Amniotic epithelial cell (primary cell): ENCODE measurements at regions not wholly inside any gene's neighbourhood (a gene's known extent, or its start where the extent isn't known, plus 50 kb on each side); places are given as distances from the start of the nearest gene placed in this dataset.
"Not testable (repeated sequence)": the region's sequence is repeated elsewhere in the genome, so short reads cannot be mapped to it uniquely, and the experiment has no call there.

Experiments used
- DNase-seq: peaks from one replicate; pipeline ENCODE4 v3.0.0-alpha.2; 2010; ENCODE audit warnings: low read depth

- DNase-seq, result no peak
Observed at GRCh38 chr22:27064386-27064785, 407.0 kb downstream of the MIAT start.

GRCh38 chr22:27065279-27065678 is 407.9 kb downstream of the MIAT start:
- no peak for DNase-seq

GRCh38 chr22:27066856-27067255 is 409.5 kb downstream of the MIAT start:
- DNase-seq, result no peak

DNA sequence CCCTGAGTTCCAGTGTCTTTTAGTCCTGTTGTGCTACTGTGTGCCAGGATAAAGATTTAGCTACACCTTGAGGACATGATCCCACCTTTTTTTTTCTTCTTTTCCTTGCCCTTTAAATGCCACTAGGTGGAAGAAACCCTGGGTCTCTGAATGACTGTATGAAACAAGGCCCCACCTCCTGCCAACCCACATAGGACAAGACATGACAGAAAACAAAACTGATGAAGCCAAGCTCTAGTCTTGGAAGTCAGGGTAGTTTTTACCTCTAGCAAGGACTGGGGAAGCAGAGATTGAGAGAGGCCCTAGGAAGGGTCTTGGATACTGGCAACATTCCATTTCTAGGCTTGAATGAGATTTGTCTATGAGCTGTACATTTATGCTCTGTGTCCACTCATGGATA is 410.7 kb downstream of the MIAT start:
- DNase-seq, result no peak

- no peak for DNase-seq
Observed at GRCh38 chr22:27070594-27070993, 413.2 kb downstream of the MIAT start.

DNA sequence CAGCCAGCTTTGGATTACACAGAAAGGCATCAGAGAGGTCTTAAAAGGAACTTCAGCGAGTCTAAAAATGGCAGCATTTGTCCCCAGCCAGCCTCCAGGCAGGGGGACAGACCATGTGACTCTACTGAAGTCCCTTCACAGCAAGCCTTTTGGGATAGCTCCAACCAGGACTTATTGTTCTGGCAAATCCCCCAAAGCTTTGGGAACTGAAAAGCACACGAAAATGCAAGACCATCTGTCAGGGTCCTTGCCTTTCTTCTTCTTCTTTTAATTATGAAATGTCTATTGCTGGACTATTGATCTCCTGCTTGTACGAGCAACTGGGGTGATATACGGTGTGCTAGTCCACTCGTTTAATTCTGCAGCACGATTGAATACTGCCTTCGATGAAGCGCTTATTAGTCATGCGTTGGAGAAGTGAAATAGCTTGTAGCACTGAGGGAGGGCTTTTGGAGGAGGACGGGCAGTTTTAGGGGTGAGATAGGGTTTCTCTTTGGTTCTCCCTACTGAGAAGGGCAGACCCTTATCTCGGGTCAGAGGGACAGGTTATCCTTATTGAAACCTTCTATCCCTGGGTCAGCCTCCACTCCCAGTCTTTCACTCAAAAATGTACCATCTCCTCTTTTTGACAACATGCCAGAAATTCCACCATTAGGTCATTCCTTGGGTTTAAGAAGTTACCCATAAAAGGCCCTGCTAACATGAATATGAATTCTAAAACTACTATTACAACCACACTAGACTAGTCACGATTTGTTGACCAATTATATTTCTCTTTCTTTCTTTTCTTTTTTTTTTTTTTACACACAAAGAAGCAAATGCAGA is 416.4 kb downstream of the MIAT start:
- peak; percentile 5 for DNase-seq

DNA sequence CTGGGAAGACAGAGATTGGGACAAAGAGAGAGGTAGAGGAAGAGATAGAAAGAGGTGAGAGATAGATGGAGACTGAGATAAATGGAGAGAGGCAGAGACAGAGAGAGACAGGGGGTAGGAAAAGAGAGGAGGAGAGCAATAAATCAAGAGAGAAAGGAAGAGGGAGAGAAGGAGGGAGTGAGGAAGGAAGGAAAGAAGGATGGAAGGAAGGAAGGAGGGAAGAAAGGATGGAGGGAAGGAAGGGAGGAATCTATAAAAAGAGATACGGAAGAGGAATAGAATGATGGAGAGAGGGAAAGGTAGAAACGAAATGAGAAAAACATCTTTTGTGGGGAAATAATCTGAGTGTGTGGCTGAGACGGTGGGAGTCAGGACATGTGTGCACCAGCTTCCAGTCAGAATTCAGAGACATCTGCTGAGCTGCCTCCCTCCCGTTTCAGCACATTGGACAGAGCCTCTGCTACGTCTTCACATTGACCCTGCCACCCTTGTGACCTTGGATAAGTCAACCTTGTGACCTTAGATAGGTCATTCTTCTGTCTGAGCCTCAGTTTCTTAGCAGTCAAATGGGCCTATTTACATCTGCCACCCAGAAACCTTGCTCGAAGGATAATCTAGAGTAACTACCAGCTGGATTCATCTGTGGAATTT is 417.8 kb downstream of the MIAT start:
- DNase-seq, result peak; percentile 23

DNA sequence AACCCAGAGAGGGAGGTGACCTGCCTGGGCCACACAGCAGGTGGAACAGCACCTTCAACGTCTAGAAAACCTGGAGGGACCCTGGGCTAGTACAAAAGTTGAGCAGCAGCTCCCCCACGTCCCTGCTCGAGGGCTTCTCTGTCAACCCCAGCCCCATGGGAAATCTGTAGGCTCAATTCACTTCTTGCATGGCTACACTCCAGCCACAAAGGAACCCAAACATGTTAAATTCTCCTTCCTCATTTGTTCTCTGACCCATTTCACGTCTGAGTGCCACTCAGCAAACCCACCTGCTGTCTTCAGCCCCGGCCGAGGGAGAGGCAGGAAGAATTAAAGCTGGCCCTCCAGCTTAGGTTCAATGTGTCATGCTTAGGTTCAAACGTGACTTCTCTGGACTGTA is 418.5 kb downstream of the MIAT start:
- no peak for DNase-seq

DNA sequence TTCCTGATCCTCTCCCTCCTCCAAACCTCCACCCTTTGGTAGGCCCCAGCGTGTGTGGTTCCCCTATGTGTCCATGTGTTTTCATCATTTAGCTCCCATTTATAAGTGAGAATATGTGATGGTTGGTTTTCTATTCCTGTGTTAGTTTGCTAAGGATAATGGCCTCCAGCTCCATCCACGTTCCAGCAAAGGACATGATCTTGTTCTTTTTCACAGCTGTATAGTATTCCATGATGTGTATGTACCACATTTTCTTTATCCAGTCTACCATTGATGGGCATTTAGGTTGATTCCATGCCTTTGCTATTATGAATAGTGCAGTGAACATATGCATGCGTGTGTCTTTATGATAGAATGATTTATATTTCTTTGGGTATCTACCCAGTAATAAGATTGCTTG is 420.7 kb downstream of the MIAT start:
- DNase-seq, result not testable (repeated sequence)

GRCh38 chr22:27080036-27080578 is 422.7 kb downstream of the MIAT start:
- no peak for DNase-seq

- DNase-seq, result no peak
Observed at GRCh38 chr22:27080863-27081262, 423.5 kb downstream of the MIAT start.

DNA sequence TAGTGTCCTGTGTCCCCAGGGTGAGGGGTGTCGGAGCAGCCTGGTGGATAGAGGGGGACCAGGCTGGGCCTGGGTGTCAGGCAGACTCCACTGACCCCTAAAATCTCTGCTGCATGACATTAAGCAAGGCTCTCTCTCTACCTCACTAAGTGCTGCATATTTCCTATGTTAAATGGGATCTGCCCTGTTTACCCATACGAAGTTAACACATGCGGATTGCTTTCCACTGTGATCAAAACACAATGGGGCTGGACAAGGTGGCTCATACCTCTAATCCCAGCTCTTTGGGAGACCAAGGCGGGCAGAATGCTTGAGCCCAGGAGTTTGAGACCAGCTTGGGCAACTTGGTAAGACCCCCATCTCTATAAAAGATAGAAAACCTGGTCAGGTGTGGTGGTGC is 426.2 kb downstream of the MIAT start:
- no peak for DNase-seq

DNA sequence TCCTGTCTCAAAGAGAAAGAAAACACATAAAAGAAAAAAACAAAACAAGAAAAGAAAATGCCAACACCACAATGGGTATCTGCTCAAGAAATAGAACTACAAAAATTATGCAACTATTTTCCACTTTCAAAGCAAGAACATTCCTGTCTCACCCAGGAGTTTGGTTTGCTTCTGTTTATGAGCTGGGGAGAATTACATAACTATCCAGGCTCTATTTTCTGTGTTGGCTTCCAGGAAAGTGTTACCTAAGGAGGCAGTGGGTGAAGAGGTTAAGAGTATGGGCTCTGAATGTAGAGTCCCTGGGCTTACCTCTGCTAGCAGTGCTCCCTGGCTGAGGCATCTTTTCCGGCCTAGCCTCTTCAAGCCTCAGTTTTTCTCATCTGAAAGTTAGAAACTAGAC is 426.7 kb downstream of the MIAT start:
- peak; percentile 62 for DNase-seq

- no peak for DNase-seq
Observed at GRCh38 chr22:27086080-27087044, 429.0 kb downstream of the MIAT start.

GRCh38 chr22:27087051-27087450 is 429.7 kb downstream of the MIAT start:
- no peak for DNase-seq

DNA sequence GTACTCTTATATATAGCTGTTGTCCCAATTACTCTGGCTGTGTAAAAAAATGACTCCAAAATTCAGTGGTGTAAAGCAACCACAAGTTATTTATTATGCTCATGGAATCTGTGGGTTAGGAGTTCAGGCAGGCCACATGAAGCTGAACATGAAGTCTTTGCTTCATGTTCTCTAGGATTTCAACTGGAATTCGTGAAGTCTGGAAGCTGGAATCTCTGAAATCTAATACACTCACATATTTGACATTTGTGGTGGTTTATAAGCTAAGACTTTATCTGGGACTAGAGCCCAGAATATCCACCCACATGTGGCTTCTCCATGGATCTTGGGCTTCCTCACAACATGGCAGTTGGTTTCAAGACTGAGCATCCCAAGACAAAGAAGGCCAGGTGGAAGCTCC is 430.6 kb downstream of the MIAT start:
- peak; percentile 79 for DNase-seq

DNA sequence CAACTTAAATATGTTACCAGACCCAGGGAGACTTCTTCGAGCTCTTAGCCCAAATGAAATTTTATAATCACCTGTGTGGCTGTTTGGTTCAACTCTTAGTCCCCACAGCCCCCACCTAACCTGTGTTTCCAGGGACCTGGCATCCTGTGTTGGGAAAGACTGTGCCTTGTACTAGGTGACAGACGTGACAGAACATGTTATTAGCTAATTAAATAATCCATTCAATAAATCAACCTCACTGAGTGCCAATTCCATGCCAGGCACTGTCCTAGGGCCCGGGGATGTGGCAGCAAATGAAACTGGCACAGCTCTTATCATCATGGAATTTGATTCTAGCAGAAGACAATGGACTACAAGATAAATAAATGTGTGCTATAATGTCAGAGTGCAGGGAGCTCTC is 431.9 kb downstream of the MIAT start:
- DNase-seq, result no peak

DNA sequence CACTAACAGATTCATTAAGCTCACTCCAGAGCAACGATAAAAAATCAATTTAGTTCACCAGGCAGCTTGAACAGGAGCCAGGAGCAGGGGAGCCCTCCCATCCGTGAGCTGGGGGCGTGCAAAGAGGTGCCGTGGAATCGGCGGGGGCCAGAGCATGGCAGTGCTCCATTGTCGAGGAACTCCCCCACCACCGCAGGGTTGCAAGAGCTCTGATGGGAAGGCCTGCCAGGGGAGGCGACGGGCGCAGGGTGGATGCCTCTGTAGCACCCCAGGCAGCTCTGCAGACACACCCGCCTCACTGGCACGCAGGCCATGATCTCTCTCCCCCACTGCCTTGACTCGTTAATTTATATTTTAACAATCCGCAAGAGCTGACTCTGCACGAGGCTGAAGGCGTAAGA is 433.2 kb downstream of the MIAT start:
- no peak for DNase-seq

GRCh38 chr22:27093422-27093821 is 436.0 kb downstream of the MIAT start:
- no peak for DNase-seq

- DNase-seq, result no peak
Observed at GRCh38 chr22:27094633-27095308, 437.4 kb downstream of the MIAT start.

DNA sequence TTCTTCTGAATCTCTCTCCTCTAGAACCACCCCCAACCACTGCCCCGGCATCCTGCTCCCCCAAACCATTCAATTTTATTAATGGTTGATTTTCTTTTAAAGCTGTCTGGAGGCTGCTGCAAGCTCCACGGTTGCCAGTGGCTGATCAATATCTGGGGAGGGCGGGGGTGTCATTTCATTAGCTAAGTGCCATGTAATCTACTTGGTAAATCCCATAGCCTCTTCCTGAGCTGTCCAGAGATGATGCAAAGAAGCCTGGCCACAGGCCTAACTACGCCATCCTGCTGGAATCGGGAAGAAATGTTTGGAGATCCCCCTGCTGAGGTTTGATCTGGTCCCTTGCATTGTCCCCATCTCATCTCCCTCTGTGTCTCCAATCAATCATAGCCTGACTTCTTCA is 440.1 kb downstream of the MIAT start:
- DNase-seq, result no peak

GRCh38 chr22:27097933-27098332 is 440.5 kb downstream of the MIAT start:
- DNase-seq, result no peak
